GM21515 (cell line): ENCODE measurements at regions not wholly inside any gene's neighbourhood (a gene's known extent, or its start where the extent isn't known, plus 50 kb on each side); places are given as distances from the start of the nearest gene placed in this dataset.
"Not testable (repeated sequence)": the region's sequence is repeated elsewhere in the genome, so short reads cannot be mapped to it uniquely, and the experiment has no call there.

Experiments
- ATAC-seq: cut with Tn5 transposase; IDR thresholded peaks from one replicate; pipeline ENCODE4 v1.9.1; 2021; ENCODE audit not compliant: unreplicated experiment

- ATAC-seq = no peak
Measured at GRCh38 chr5:54404568-54404967, 50.9 kb upstream of the HSPB3 start.

GRCh38 chr5:54403885-54404416 lies 51.5 kb upstream of the HSPB3 start:
- no peak for ATAC-seq

GRCh38 chr5:54403121-54403520 lies 52.4 kb upstream of the HSPB3 start:
- ATAC-seq = no peak

- ATAC-seq = peak; percentile 90
Measured at GRCh38 chr5:54401515-54401914, 54.0 kb upstream of the HSPB3 start.

GRCh38 chr5:54398191-54398590 lies 57.3 kb upstream of the HSPB3 start:
- no peak for ATAC-seq

GRCh38 chr5:54397420-54397819 lies 58.1 kb upstream of the HSPB3 start:
- ATAC-seq = no peak

- not testable (repeated sequence) for ATAC-seq
Measured at GRCh38 chr5:54393007-54393406, 62.5 kb upstream of the HSPB3 start.

- no peak for ATAC-seq
Measured at GRCh38 chr5:54390539-54391031, 64.9 kb upstream of the HSPB3 start.

- no peak for ATAC-seq
Measured at GRCh38 chr5:54390015-54390414, 65.5 kb upstream of the HSPB3 start.

GRCh38 chr5:54389399-54389798 lies 66.1 kb upstream of the HSPB3 start:
- not testable (repeated sequence) for ATAC-seq

- no peak for ATAC-seq
Measured at GRCh38 chr5:54388811-54389210, 66.7 kb upstream of the HSPB3 start.

- ATAC-seq = no peak
Measured at GRCh38 chr5:54388409-54388808, 67.1 kb upstream of the HSPB3 start.

- ATAC-seq = no peak
Measured at GRCh38 chr5:54387659-54388232, 67.8 kb upstream of the HSPB3 start.

GRCh38 chr5:54387031-54387430 lies 68.5 kb upstream of the HSPB3 start:
- ATAC-seq = no peak

- ATAC-seq = no peak
Measured at GRCh38 chr5:54385994-54386393, 69.5 kb upstream of the HSPB3 start.

GRCh38 chr5:54384356-54384933 lies 71.1 kb upstream of the HSPB3 start:
- no peak for ATAC-seq

- no peak for ATAC-seq
Measured at GRCh38 chr5:54383941-54384340, 71.6 kb upstream of the HSPB3 start.

GRCh38 chr5:54383225-54383901 lies 72.1 kb upstream of the HSPB3 start:
- ATAC-seq = no peak

GRCh38 chr5:54381319-54381718 lies 70.9 kb upstream of the ARL15 start:
- not testable (repeated sequence) for ATAC-seq

- no peak for ATAC-seq
Measured at GRCh38 chr5:54379590-54379989, 69.2 kb upstream of the ARL15 start.

GRCh38 chr5:54378707-54379106 lies 68.3 kb upstream of the ARL15 start:
- ATAC-seq = no peak

GRCh38 chr5:54377339-54377738 lies 67.0 kb upstream of the ARL15 start:
- ATAC-seq = not testable (repeated sequence)
